WTC11 (cell line): ENCODE measurements at regions not wholly inside any gene's neighbourhood (a gene's known extent, or its start where the extent isn't known, plus 50 kb on each side); places are given as distances from the start of the nearest gene placed in this dataset.

ENCODE experiments used
- ATAC-seq: fragments of 200-7000 bp; cut with Tn5 transposase; 2 replicates; pipeline ENCODE4 v1.10.0; 2021; ENCODE audit warnings: mild to moderate bottlenecking, moderate library complexity
- CTCF ChIA-PET: fragments of 300-600 bp; sonication (Branson Sonifier 250); formaldehyde crosslinking; loops from one replicate; lab custom pipeline; 2021; ENCODE audit warnings: antibody characterized with exemption; lab: Charles Lee
- POLR2A ChIA-PET: fragments of 350-600 bp; sonication (Branson Sonifier 250); formaldehyde crosslinking; loops from one replicate; lab custom pipeline; 2021; ENCODE audit warnings: antibody characterized with exemption; lab: Charles Lee
- DNase-seq: peaks from one replicate; pipeline ENCODE4 v3.0.0; 2021; ENCODE audit warnings: low spot score
- H3K27ac Mint-ChIP-seq: 2 replicates; pipeline ENCODE4 v1.8.0; 2021; ENCODE audit warnings: mixed read lengths
- H3K27me3 Mint-ChIP-seq: 2 replicates; pipeline ENCODE4 v1.8.0; 2021; ENCODE audit warnings: low read depth, mild to moderate bottlenecking, moderate library complexity, mixed read lengths
- H3K36me3 Mint-ChIP-seq: 2 replicates; pipeline ENCODE4 v1.8.0; 2021; ENCODE audit warnings: mixed read lengths
- H3K4me1 Mint-ChIP-seq: 2 replicates; pipeline ENCODE4 v1.8.0; 2022; ENCODE audit warnings: mixed read lengths
- H3K4me3 Mint-ChIP-seq: 2 replicates; pipeline ENCODE4 v1.8.0; 2021; ENCODE audit warnings: mild to moderate bottlenecking, moderate library complexity, mixed read lengths
- H3K9me3 Mint-ChIP-seq: 2 replicates; pipeline ENCODE4 v1.8.0; 2021; ENCODE audit warnings: mixed read lengths
- ATF1 ChIP-seq: sonication (generic); formaldehyde crosslinking; IDR thresholded peaks from 2 replicates; pipeline ENCODE4 v1.8.1; 2023; ENCODE audit warnings: mild to moderate bottlenecking, moderate library complexity, missing genetic modification reagents
- ETV6 ChIP-seq: sonication (generic); formaldehyde crosslinking; IDR thresholded peaks from 2 replicates; pipeline ENCODE4 v1.8.1; 2022; ENCODE audit warnings: mild to moderate bottlenecking, missing genetic modification reagents
- GABPB1 ChIP-seq: sonication (generic); formaldehyde crosslinking; IDR thresholded peaks from 2 replicates; pipeline ENCODE4 v1.8.1; 2023; ENCODE audit warnings: mild to moderate bottlenecking, missing genetic modification reagents
- GRHL2 ChIP-seq: fragments of 250-450 bp; sonication (Bioruptor Pico); IDR thresholded peaks from 2 replicates; pipeline ENCODE4 v1.8.0; 2022; ENCODE audit warnings: mild to moderate bottlenecking, moderate library complexity; ENCODE audit not compliant: insufficient replicate concordance, severe bottlenecking
- NFE2L1 ChIP-seq: sonication (generic); formaldehyde crosslinking; IDR thresholded peaks from 2 replicates; pipeline ENCODE4 v1.8.1; 2023; ENCODE audit warnings: missing genetic modification reagents
- OVOL2 ChIP-seq: fragments of 250-450 bp; sonication (Bioruptor Pico); IDR thresholded peaks from 2 replicates; pipeline ENCODE4 v1.9.0; 2021; ENCODE audit warnings: mild to moderate bottlenecking, borderline replicate concordance
- RELA ChIP-seq: sonication (generic); formaldehyde crosslinking; IDR thresholded peaks from 2 replicates; pipeline ENCODE4 v1.8.1; 2022; ENCODE audit warnings: missing genetic modification reagents, mild to moderate bottlenecking, borderline replicate concordance
- ZNF423 ChIP-seq: fragments of 250-450 bp; sonication (Bioruptor Pico); IDR thresholded peaks from 2 replicates; pipeline ENCODE4 v2.1.2; 2022; ENCODE audit warnings: mild to moderate bottlenecking, moderate library complexity
- TF ChIP-seq, protein P1 (sequence below): sonication (generic); formaldehyde crosslinking; IDR thresholded peaks from 2 replicates; pipeline ENCODE4 v1.8.0; 2022; ENCODE audit warnings: missing genetic modification reagents
- TF ChIP-seq, protein P2 (sequence below): sonication (generic); formaldehyde crosslinking; IDR thresholded peaks from 2 replicates; pipeline ENCODE4 v1.8.0; 2022; ENCODE audit warnings: mild to moderate bottlenecking, missing genetic modification reagents
- TF ChIP-seq, protein P3 (sequence below): sonication (generic); formaldehyde crosslinking; IDR thresholded peaks from 2 replicates; pipeline ENCODE4 v1.8.1; 2023; ENCODE audit warnings: mild to moderate bottlenecking, missing genetic modification reagents, borderline replicate concordance
- TF ChIP-seq, protein P4 (sequence below): fragments of 250-450 bp; sonication (Bioruptor Pico); IDR thresholded peaks from 2 replicates; pipeline ENCODE4 v1.8.0; 2021; ENCODE audit warnings: mild to moderate bottlenecking
- TF ChIP-seq, protein P5 (sequence below): fragments of 250-450 bp; sonication (Bioruptor Pico); IDR thresholded peaks from 2 replicates; pipeline ENCODE4 v1.9.0; 2021; ENCODE audit warnings: mild to moderate bottlenecking
- TF ChIP-seq, protein P6 (sequence below): fragments of 250-450 bp; sonication (Bioruptor Pico); conservative IDR thresholded peaks from 2 replicates; pipeline ENCODE4 v1.9.0; 2021; ENCODE audit warnings: mild to moderate bottlenecking

DNA sequence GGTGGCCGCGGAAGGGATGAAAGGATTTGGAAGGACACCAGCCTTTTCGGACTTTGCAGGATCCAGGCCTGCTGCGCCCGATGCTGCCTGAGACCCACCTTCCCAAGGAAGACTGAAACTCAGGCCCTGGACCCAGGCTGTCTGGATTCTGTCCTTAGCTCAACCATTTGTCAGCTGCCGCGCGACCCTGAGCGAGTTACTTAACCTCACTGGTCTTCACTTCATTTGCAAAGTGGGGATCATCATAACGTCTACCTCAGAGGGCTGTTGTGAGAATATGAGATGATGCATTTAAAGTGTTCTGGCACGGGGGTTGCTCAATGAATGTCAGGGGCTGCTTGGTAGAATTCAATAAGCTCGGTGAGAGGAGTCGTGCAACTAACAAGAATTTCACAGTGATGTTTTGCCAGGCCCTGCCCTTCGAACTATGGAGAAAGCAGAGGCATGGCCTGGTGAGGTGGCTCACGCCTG is 104.2 kb upstream of the PRDM1 start:
- peak overlapping the region; percentile 71 for H3K4me3 Mint-ChIP-seq
- ATAC-seq = no peak
- H3K27me3 Mint-ChIP-seq = peaks cover 80% of the 10 kb centered on the region
- TF ChIP-seq RELA (CRISPR knock-in tag) = no peak
- TF ChIP-seq, protein P1, sequence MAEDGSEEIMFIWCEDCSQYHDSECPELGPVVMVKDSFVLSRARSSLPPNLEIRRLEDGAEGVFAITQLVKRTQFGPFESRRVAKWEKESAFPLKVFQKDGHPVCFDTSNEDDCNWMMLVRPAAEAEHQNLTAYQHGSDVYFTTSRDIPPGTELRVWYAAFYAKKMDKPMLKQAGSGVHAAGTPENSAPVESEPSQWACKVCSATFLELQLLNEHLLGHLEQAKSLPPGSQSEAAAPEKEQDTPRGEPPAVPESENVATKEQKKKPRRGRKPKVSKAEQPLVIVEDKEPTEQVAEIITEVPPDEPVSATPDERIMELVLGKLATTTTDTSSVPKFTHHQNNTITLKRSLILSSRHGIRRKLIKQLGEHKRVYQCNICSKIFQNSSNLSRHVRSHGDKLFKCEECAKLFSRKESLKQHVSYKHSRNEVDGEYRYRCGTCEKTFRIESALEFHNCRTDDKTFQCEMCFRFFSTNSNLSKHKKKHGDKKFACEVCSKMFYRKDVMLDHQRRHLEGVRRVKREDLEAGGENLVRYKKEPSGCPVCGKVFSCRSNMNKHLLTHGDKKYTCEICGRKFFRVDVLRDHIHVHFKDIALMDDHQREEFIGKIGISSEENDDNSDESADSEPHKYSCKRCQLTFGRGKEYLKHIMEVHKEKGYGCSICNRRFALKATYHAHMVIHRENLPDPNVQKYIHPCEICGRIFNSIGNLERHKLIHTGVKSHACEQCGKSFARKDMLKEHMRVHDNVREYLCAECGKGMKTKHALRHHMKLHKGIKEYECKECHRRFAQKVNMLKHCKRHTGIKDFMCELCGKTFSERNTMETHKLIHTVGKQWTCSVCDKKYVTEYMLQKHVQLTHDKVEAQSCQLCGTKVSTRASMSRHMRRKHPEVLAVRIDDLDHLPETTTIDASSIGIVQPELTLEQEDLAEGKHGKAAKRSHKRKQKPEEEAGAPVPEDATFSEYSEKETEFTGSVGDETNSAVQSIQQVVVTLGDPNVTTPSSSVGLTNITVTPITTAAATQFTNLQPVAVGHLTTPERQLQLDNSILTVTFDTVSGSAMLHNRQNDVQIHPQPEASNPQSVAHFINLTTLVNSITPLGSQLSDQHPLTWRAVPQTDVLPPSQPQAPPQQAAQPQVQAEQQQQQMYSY = peak; percentile 73
- TF ChIP-seq, protein P2, sequence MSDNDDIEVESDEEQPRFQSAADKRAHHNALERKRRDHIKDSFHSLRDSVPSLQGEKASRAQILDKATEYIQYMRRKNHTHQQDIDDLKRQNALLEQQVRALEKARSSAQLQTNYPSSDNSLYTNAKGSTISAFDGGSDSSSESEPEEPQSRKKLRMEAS (CRISPR knock-in tag) = 0 out of 2 replicates have a peak, but pooled peaks have one; percentile 9
- TF ChIP-seq, all 79 proteins: peak for 2
- POLR2A ChIA-PET = interaction anchor here (0.6 kb wide), 1 partner anchor 204 kb away, joined by 5 read pairs; no protein-coding TSS in a partner anchor
- CTCF ChIA-PET = interaction anchor here (0.7 to 2.1 kb wide), 6 partner anchors 8 to 419 kb away, joined by 3 to 16 read pairs (median 4); partner anchors contain the start of gene PRDM1
- Mint-ChIP-seq H3K27ac (no peak overlapping the region), H3K36me3 (peaks cover 4% of the 10 kb centered on the region; the same call in 1 of the 2 replicates), H3K9me3 (no peaks in the 10 kb centered on the region), H3K4me1 (peaks cover 21% of the 10 kb centered on the region)
- no peak for DNase-seq

DNA sequence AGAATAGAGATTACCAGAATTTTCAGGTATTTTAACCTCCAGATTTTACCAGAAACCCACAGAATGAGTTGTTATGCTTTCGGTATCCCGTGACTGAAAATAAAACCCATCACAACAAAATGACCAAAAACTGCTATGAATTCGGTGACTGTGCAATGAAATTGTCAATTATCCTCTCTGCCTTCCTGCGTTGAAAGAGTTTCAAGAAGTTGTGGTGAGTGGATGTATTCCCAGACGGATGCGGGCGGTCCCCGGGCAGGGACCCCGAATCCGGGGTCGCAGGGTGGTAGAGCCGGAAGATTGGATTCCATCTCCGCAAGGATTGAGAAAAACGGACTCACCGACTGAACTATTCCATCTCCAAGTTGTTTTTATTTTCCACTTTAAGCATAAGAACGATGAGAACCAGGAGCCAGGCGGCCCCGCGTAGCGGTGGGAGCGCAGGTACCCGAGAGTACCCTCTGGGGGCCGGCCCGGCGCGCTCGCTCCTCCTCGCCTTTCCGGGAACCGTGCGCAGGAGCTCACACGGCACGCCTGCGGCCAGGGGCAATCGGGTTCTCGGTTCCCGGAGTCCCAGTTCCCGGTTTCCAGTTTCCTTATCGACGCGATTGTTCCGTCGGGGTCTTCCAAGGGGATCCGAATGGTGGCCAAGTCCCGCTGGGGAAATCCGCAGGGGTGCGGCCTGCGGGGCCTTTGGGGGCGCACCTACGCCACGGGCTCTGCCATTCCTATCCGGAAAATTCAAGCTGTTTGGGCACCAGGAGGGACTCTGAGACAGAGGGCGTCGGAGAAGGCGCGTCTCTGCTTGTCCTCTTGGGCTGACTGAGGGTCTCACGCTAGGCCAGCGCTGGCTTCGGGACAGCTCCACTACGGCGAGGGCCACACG is 104.9 kb upstream of the PRDM1 start:
- ATAC-seq (peak; percentile 76), DNase-seq (peak; percentile 72)
- H3K9me3 Mint-ChIP-seq = no peaks in the 10 kb centered on the region
- ChIA-PET POLR2A (interaction anchor here (0.6 kb wide), 1 partner anchor 204 kb away, joined by 5 read pairs; no protein-coding TSS in a partner anchor), CTCF (interaction anchor here (0.7 to 2.1 kb wide), 6 partner anchors 9 to 418 kb away, joined by 3 to 16 read pairs (median 4); partner anchors contain the start of gene PRDM1)
- H3K4me3 Mint-ChIP-seq = peak overlapping the region; percentile 71
- H3K27ac Mint-ChIP-seq = no peak overlapping the region
- peaks cover 16% of the 10 kb centered on the region for H3K4me1 Mint-ChIP-seq
- peaks cover 4% of the 10 kb centered on the region; the same call in 1 of the 2 replicates for H3K36me3 Mint-ChIP-seq
- H3K27me3 Mint-ChIP-seq = peaks cover 73% of the 10 kb centered on the region
- TF ChIP-seq OVOL2 (CRISPR knock-in tag) = no peak
- peak; percentile 62; the same call in 1 of the 2 replicates for TF ChIP-seq ZNF423 (CRISPR knock-in tag)
- no peak for TF ChIP-seq NFE2L1 (CRISPR knock-in tag)
- TF ChIP-seq, protein P3, sequence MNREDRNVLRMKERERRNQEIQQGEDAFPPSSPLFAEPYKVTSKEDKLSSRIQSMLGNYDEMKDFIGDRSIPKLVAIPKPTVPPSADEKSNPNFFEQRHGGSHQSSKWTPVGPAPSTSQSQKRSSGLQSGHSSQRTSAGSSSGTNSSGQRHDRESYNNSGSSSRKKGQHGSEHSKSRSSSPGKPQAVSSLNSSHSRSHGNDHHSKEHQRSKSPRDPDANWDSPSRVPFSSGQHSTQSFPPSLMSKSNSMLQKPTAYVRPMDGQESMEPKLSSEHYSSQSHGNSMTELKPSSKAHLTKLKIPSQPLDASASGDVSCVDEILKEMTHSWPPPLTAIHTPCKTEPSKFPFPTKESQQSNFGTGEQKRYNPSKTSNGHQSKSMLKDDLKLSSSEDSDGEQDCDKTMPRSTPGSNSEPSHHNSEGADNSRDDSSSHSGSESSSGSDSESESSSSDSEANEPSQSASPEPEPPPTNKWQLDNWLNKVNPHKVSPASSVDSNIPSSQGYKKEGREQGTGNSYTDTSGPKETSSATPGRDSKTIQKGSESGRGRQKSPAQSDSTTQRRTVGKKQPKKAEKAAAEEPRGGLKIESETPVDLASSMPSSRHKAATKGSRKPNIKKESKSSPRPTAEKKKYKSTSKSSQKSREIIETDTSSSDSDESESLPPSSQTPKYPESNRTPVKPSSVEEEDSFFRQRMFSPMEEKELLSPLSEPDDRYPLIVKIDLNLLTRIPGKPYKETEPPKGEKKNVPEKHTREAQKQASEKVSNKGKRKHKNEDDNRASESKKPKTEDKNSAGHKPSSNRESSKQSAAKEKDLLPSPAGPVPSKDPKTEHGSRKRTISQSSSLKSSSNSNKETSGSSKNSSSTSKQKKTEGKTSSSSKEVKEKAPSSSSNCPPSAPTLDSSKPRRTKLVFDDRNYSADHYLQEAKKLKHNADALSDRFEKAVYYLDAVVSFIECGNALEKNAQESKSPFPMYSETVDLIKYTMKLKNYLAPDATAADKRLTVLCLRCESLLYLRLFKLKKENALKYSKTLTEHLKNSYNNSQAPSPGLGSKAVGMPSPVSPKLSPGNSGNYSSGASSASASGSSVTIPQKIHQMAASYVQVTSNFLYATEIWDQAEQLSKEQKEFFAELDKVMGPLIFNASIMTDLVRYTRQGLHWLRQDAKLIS = no peak
- TF ChIP-seq ETV6 = peak; percentile 69; the same call in 1 of the 2 replicates
- TF ChIP-seq ATF1 (CRISPR knock-in tag) = no peak
- TF ChIP-seq, protein P4, sequence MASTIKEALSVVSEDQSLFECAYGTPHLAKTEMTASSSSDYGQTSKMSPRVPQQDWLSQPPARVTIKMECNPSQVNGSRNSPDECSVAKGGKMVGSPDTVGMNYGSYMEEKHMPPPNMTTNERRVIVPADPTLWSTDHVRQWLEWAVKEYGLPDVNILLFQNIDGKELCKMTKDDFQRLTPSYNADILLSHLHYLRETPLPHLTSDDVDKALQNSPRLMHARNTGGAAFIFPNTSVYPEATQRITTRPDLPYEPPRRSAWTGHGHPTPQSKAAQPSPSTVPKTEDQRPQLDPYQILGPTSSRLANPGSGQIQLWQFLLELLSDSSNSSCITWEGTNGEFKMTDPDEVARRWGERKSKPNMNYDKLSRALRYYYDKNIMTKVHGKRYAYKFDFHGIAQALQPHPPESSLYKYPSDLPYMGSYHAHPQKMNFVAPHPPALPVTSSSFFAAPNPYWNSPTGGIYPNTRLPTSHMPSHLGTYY = no peak
- TF ChIP-seq, protein P5, sequence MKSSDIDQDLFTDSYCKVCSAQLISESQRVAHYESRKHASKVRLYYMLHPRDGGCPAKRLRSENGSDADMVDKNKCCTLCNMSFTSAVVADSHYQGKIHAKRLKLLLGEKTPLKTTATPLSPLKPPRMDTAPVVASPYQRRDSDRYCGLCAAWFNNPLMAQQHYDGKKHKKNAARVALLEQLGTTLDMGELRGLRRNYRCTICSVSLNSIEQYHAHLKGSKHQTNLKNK (CRISPR knock-in tag) = no peak
- TF ChIP-seq, protein P6, sequence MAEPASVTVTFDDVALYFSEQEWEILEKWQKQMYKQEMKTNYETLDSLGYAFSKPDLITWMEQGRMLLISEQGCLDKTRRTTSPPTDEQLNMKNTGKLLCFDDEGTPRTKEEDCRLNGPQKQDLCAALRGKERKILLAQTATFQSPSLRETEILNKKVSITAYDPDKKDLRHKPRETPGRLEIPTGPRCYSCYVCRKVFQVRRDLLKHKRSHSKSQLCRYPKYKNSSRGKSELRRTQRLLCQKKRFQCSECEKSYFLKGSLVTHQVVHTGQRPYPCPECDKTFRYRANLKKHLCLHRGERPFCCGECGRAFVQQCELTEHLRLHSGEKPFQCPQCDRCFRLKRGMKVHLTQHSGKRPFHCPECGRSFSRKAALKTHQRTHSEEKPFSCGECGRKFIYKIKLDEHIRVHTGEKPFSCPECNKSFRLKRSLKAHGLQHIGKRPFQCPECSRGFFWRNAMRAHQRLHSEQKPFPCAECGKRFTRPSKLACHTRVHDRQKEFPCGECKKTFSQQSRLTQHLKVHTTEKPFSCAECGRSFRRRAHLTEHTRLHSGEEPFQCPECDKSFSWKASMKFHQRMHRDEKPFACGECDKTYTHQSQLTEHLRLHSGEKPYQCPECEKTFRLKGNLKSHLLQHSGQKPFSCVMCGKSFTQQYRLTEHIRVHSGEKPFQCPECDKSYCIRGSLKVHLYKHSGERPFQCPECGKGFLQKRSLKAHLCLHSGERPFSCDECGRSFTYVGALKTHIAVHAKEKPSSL = no peak
- no peak for TF ChIP-seq GABPB1
- TF ChIP-seq GRHL2 (CRISPR knock-in tag) = no peak
- TF ChIP-seq, protein P2 (CRISPR knock-in tag) = peak; percentile 53; the same call in 1 of the 2 replicates
